ENCODE measurements at regions not wholly inside any gene's neighbourhood (a gene's known extent, or its start where the extent isn't known, plus 50 kb on each side); places are given as distances from the start of the nearest gene placed in this dataset.

GRCh38 chr5:125592856-125593255 is 830.4 kb upstream of the GRAMD2B start:
- Histone ChIP-seq H3K9me3 (ENCODE audit: control insufficient read depth, low read depth, low read length) (no peaks in the 10 kb centered on the region), H3K27me3 (ENCODE audit: control insufficient read depth, insufficient read depth, low read length) (no peaks in the 10 kb centered on the region), H3K27ac (ENCODE audit: low read length) (no peak overlapping the region)

GRCh38 chr5:125595095-125595494 is 828.1 kb upstream of the GRAMD2B start:
- Histone ChIP-seq H3K4me1 (ENCODE audit: control insufficient read depth, low read depth, low read length) (no peaks in the 10 kb centered on the region), H3K9me3 (ENCODE audit: control insufficient read depth, low read depth, low read length) (no peaks in the 10 kb centered on the region), H3K4me3 (ENCODE audit: low read length) (no peak overlapping the region), H3K27me3 (ENCODE audit: control insufficient read depth, insufficient read depth, low read length) (no peaks in the 10 kb centered on the region), H3K9ac (ENCODE audit: low read length) (no peak overlapping the region), H3K27ac (ENCODE audit: low read length) (no peak overlapping the region), H3K36me3 (ENCODE audit: control insufficient read depth, low read depth, low read length) (no peaks in the 10 kb centered on the region)

More at GRCh38 chr5:125592856-125593255, 830.4 kb upstream of the GRAMD2B start:
- no peaks in the 10 kb centered on the region for H3K36me3 ChIP-seq (ENCODE audit: control insufficient read depth, low read depth, low read length)
- no peaks in the 10 kb centered on the region for H3K4me1 ChIP-seq (ENCODE audit: control insufficient read depth, low read depth, low read length)
- no peak overlapping the region for H3K9ac ChIP-seq (ENCODE audit: low read length)
- H3K4me3 ChIP-seq (ENCODE audit: low read length): no peak overlapping the region

GRCh38 chr5:125595845-125596244 is 827.4 kb upstream of the GRAMD2B start:
- Histone ChIP-seq H3K27me3 (ENCODE audit: control insufficient read depth, insufficient read depth, low read length) (no peaks in the 10 kb centered on the region), H3K27ac (ENCODE audit: low read length) (no peak overlapping the region), H3K9me3 (ENCODE audit: control insufficient read depth, low read depth, low read length) (no peaks in the 10 kb centered on the region), H3K4me1 (ENCODE audit: control insufficient read depth, low read depth, low read length) (no peaks in the 10 kb centered on the region), H3K9ac (ENCODE audit: low read length) (no peak overlapping the region), H3K36me3 (ENCODE audit: control insufficient read depth, low read depth, low read length) (no peaks in the 10 kb centered on the region), H3K4me3 (ENCODE audit: low read length) (no peak overlapping the region)

- Histone ChIP-seq H3K27ac (ENCODE audit: low read length) (no peak overlapping the region), H3K4me3 (ENCODE audit: low read length) (no peak overlapping the region), H3K9ac (ENCODE audit: low read length) (no peak overlapping the region), H3K4me1 (ENCODE audit: control insufficient read depth, low read depth, low read length) (no peaks in the 10 kb centered on the region), H3K36me3 (ENCODE audit: control insufficient read depth, low read depth, low read length) (no peaks in the 10 kb centered on the region), H3K27me3 (ENCODE audit: control insufficient read depth, insufficient read depth, low read length) (no peaks in the 10 kb centered on the region), H3K9me3 (ENCODE audit: control insufficient read depth, low read depth, low read length) (no peaks in the 10 kb centered on the region)
Measured at GRCh38 chr5:125597338-125597737, 825.9 kb upstream of the GRAMD2B start.

GRCh38 chr5:125600559-125600958 is 822.6 kb upstream of the GRAMD2B start:
- Histone ChIP-seq H3K4me3 (ENCODE audit: low read length) (no peak overlapping the region), H3K27me3 (ENCODE audit: control insufficient read depth, insufficient read depth, low read length) (no peaks in the 10 kb centered on the region), H3K4me1 (ENCODE audit: control insufficient read depth, low read depth, low read length) (no peaks in the 10 kb centered on the region), H3K36me3 (ENCODE audit: control insufficient read depth, low read depth, low read length) (no peaks in the 10 kb centered on the region), H3K27ac (ENCODE audit: low read length) (no peak overlapping the region), H3K9me3 (ENCODE audit: control insufficient read depth, low read depth, low read length) (no peaks in the 10 kb centered on the region), H3K9ac (ENCODE audit: low read length) (no peak overlapping the region)

GRCh38 chr5:125602184-125602583 is 821.0 kb upstream of the GRAMD2B start:
- Histone ChIP-seq H3K27ac (ENCODE audit: low read length) (no peak overlapping the region), H3K9ac (ENCODE audit: low read length) (no peak overlapping the region), H3K9me3 (ENCODE audit: control insufficient read depth, low read depth, low read length) (no peaks in the 10 kb centered on the region), H3K27me3 (ENCODE audit: control insufficient read depth, insufficient read depth, low read length) (no peaks in the 10 kb centered on the region), H3K4me3 (ENCODE audit: low read length) (no peak overlapping the region), H3K36me3 (ENCODE audit: control insufficient read depth, low read depth, low read length) (no peaks in the 10 kb centered on the region), H3K4me1 (ENCODE audit: control insufficient read depth, low read depth, low read length) (no peaks in the 10 kb centered on the region)

GRCh38 chr5:125603321-125603720 is 819.9 kb upstream of the GRAMD2B start:
- no peaks in the 10 kb centered on the region for H3K4me1 ChIP-seq (ENCODE audit: control insufficient read depth, low read depth, low read length)
- H3K36me3 ChIP-seq (ENCODE audit: control insufficient read depth, low read depth, low read length): no peaks in the 10 kb centered on the region
- no peak overlapping the region for H3K4me3 ChIP-seq (ENCODE audit: low read length)
- no peaks in the 10 kb centered on the region for H3K27me3 ChIP-seq (ENCODE audit: control insufficient read depth, insufficient read depth, low read length)
- H3K27ac ChIP-seq (ENCODE audit: low read length): no peak overlapping the region
- H3K9me3 ChIP-seq (ENCODE audit: control insufficient read depth, low read depth, low read length): no peaks in the 10 kb centered on the region
- H3K9ac ChIP-seq (ENCODE audit: low read length): no peak overlapping the region

GRCh38 chr5:125604104-125604503 is 819.1 kb upstream of the GRAMD2B start:
- no peaks in the 10 kb centered on the region for H3K36me3 ChIP-seq (ENCODE audit: control insufficient read depth, low read depth, low read length)
- H3K9me3 ChIP-seq (ENCODE audit: control insufficient read depth, low read depth, low read length): no peaks in the 10 kb centered on the region
- no peak overlapping the region for H3K27ac ChIP-seq (ENCODE audit: low read length)

GRCh38 chr5:125607018-125607417 is 816.2 kb upstream of the GRAMD2B start:
- H3K27ac ChIP-seq (ENCODE audit: low read length): no peak overlapping the region
- no peak overlapping the region for H3K4me3 ChIP-seq (ENCODE audit: low read length)
- H3K27me3 ChIP-seq (ENCODE audit: control insufficient read depth, insufficient read depth, low read length): no peaks in the 10 kb centered on the region
- no peaks in the 10 kb centered on the region for H3K9me3 ChIP-seq (ENCODE audit: control insufficient read depth, low read depth, low read length)
- H3K9ac ChIP-seq (ENCODE audit: low read length): no peak overlapping the region
- H3K36me3 ChIP-seq (ENCODE audit: control insufficient read depth, low read depth, low read length): no peaks in the 10 kb centered on the region
- no peaks in the 10 kb centered on the region for H3K4me1 ChIP-seq (ENCODE audit: control insufficient read depth, low read depth, low read length)

More at GRCh38 chr5:125604104-125604503, 819.1 kb upstream of the GRAMD2B start:
- H3K9ac ChIP-seq (ENCODE audit: low read length): no peak overlapping the region
- no peaks in the 10 kb centered on the region for H3K27me3 ChIP-seq (ENCODE audit: control insufficient read depth, insufficient read depth, low read length)
- no peaks in the 10 kb centered on the region for H3K4me1 ChIP-seq (ENCODE audit: control insufficient read depth, low read depth, low read length)
- H3K4me3 ChIP-seq (ENCODE audit: low read length): no peak overlapping the region

- H3K27ac ChIP-seq (ENCODE audit: low read length): no peak overlapping the region
- H3K36me3 ChIP-seq (ENCODE audit: control insufficient read depth, low read depth, low read length): no peaks in the 10 kb centered on the region
- H3K9ac ChIP-seq (ENCODE audit: low read length): no peak overlapping the region
- no peaks in the 10 kb centered on the region for H3K4me1 ChIP-seq (ENCODE audit: control insufficient read depth, low read depth, low read length)
- H3K27me3 ChIP-seq (ENCODE audit: control insufficient read depth, insufficient read depth, low read length): no peaks in the 10 kb centered on the region
- H3K9me3 ChIP-seq (ENCODE audit: control insufficient read depth, low read depth, low read length): no peaks in the 10 kb centered on the region
- no peak overlapping the region for H3K4me3 ChIP-seq (ENCODE audit: low read length)
Measured at GRCh38 chr5:125609011-125609410, 814.2 kb upstream of the GRAMD2B start.

- Histone ChIP-seq H3K27me3 (ENCODE audit: control insufficient read depth, insufficient read depth, low read length) (no peaks in the 10 kb centered on the region), H3K9ac (ENCODE audit: low read length) (no peak overlapping the region), H3K36me3 (ENCODE audit: control insufficient read depth, low read depth, low read length) (no peaks in the 10 kb centered on the region), H3K27ac (ENCODE audit: low read length) (no peak overlapping the region), H3K4me1 (ENCODE audit: control insufficient read depth, low read depth, low read length) (no peaks in the 10 kb centered on the region), H3K4me3 (ENCODE audit: low read length) (no peak overlapping the region), H3K9me3 (ENCODE audit: control insufficient read depth, low read depth, low read length) (no peaks in the 10 kb centered on the region)
Measured at GRCh38 chr5:125610892-125611291, 812.3 kb upstream of the GRAMD2B start.

- Histone ChIP-seq H3K27ac (ENCODE audit: low read length) (no peak overlapping the region), H3K9me3 (ENCODE audit: control insufficient read depth, low read depth, low read length) (no peaks in the 10 kb centered on the region), H3K27me3 (ENCODE audit: control insufficient read depth, insufficient read depth, low read length) (no peaks in the 10 kb centered on the region), H3K9ac (ENCODE audit: low read length) (no peak overlapping the region), H3K4me1 (ENCODE audit: control insufficient read depth, low read depth, low read length) (no peaks in the 10 kb centered on the region), H3K4me3 (ENCODE audit: low read length) (no peak overlapping the region), H3K36me3 (ENCODE audit: control insufficient read depth, low read depth, low read length) (no peaks in the 10 kb centered on the region)
Measured at GRCh38 chr5:125611541-125611940, 811.7 kb upstream of the GRAMD2B start.

All from iPS-18a (cell line).